Hematopoietic multipotent progenitor cell treated with erythropoietin and hydrocortisone succinate and interleukin-3 and kit ligand, for 4 days (in vitro differentiated cells): ENCODE measurements at regions not wholly inside any gene's neighbourhood (a gene's known extent, or its start where the extent isn't known, plus 50 kb on each side); places are given as distances from the start of the nearest gene placed in this dataset.
"Not testable (repeated sequence)": the region's sequence is repeated elsewhere in the genome, so short reads cannot be mapped to it uniquely, and the experiment has no call there.

Experiments used
- DNase-seq: peaks from one replicate; pipeline ENCODE4 v3.0.0-alpha.2; 2015

DNA sequence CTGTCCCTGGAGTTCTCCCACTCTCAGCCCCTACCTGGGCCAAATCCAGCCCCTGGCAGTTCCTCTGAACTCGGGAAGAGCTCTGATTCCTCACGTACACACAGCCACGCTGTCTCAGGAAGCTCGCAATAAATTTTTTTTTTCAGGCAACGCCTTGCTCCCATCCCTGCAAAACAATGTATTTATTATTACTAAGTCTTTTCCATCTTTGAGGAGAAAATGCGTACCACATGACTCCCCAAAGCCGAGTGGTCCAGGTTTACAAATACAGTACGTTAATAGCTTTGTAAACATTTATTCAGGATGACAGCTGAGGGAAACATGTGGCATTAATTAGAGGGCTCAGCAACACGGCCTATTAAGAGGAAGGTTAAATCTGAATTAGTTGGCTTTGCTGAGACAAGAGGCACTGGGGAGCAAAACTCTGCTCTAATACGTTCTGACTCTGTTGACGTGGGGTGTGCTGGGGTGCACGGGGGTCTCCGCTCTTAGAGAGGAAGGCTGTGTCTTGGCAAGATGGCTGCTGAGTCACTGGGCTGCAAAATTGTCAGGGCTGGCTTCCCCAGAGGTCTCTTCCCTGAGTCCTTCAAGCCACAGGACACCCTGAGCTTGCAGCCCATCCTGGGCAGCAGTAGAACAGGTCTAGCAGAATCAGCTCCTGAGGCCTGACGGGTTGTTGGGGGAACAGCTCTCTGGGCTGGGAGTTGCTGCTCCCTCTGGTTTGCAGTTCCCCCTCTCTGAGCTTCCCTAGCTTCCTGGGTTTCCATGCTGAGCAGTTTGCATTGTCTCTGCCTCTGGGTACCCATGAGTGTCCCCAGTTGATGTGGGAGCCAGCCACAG is 185.2 kb upstream of the TBX3 start:
- DNase-seq = no peak

DNA sequence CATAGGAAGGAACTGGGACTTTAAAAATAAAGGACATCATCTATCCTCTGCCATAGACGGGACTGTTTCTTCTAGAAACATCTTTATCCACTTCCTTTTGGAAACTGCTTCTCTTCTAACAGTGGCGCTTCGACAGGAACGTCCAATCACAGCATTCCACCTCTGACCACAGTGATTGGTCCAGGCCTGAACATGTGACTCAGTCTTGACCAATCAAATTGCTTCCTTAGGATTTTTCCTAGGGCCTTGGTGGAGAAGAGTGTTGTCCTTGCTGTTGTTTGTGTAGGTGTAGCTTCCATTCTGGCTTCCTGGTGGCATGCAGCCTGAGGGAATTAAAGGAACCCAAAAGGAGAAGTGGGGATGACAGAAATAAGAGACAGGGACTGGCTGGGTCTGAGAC is 182.4 kb upstream of the TBX3 start:
- no peak for DNase-seq

DNA sequence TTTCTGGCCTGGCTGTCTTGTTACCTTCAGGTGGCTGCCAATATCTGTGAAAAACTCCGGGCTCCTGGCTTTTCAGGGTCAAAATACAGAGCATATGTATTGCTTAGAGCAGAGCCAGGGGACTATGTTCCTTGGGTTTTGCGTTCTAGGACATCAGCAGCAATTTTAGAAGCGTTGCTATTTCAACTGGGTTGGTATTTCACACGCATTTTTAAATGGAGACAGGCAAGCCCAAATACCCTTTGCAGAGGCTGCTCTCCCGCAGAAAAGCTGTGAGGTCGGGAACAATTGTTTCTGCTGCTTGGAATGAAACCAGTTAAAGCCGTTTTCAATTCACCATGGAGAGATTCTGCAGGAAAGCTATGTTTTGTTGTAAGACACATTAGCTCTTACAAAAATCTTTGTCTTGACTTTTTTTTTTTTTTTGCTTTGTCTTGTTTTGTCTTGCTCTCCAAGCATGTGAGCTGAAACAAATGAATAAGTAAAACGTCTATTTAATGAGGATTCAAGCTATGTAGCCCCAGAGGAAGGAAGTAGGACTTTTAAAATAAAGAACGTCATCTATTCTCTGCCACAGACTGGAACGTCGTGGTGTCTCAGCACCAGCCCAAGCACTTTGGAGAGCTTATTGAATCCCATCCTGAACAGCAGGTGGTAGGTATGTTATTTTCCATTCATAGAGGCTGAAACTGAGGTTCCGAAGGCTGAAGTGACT is 181.0 kb upstream of the TBX3 start:
- no peak for DNase-seq

DNA sequence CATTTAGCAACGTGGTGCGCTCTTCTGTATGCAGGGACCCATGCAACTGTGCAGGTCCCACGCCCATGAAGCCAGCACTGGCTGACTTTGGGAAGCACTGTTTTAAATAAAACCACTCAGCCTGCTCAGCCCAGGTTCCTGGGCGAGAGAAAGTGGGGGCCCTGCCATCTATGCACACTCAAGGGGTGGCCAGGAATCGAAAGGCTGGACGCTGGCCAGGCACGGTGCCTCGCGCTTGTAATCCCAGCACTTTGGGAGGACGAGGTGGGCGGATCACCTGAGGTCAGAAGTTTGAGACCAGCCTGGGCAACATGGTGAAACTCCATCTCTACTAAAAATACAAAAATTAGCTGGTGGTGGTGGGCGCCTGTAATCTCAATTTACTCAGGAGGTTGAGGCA is 179.9 kb upstream of the TBX3 start:
- no peak for DNase-seq

DNA sequence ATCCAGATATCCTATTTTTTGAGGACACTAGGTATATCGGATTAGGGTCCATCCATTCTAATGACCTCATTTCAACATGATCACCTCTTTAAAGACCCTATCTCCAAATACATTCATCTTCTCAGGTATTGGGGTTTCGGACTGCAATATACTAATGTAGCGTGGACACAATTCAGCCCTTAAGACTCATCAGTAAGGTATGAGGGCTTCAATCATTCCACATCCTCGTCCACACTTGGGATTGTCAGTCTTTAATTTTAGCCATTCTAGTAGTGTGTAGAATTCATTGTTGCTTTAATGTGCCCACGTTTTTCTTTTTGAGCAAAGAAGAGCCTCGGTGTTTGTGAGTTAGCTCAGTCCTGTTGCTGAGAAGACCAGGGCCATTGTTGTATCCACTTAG is 177.0 kb upstream of the TBX3 start:
- DNase-seq = no peak

GRCh38 chr12:114858388-114859146 is 174.6 kb upstream of the TBX3 start:
- no peak for DNase-seq

DNA sequence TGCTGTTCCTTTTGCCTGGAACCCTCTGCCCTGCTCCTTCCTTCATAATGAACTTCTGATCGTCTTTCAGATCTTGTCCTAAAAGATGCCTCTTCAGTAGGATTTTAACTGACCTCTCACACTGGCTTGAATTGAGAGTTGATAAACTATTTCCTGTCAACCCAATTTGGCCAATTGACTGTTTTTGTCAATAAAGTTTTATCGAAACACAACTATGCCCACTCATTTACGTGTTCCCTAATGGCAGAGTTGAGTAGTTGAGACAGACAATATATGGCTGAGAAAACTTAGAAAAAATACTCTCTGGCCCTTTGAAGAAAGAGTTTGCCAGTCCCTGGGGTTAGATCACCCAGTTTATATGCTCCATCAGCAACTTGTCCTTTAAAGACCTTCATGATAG is 171.7 kb upstream of the TBX3 start:
- DNase-seq = no peak

GRCh38 chr12:114852976-114853529 is 169.1 kb upstream of the TBX3 start:
- no peak for DNase-seq

DNA sequence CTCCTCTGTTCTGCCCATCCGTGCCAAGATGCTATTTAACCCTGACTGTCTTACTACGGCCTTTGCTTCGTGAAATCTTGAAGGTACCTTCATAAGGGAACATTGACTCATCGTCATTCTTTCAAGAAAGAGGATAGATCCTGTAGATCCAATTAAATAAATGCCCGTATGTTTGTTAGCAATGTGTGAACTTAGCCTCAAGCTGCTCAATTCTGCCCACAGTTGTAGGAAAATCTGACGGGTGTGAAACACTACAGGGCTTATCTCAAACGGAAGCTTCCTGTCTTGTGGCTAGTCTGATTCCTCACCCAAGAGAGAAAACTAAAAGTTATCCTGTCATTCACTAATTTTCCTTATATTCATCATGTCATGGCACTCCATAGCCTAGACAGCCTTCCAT is 168.0 kb upstream of the TBX3 start:
- peak; percentile 0 for DNase-seq

DNA sequence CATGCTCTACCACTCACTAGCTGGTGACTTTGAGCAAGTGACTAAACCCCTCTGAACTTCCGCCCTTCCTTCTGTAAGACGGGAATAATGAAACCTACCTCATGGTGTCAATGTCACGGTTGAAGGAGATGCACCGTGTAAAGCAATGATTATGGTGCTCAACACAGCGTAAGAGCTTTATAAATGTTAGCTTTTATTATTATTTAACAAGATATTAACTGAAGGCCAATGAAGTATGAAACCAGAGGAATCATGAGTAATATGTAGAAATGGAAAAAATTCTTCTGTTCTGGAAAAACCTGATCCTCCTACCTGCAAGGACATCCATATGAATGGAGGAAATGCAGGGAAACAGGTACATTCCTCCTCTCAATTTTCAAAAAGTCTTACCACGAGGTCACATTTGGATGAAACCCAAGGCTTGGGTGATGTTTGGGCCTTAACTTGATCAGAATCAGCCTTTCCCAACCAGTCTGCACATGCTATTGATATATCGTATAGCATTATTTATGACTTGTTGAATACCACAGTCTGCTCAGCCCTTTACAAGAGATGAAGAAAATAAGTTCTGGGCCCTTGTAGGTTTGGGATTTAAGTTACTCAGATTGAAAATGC is 166.8 kb upstream of the TBX3 start:
- DNase-seq = no peak

GRCh38 chr12:114848666-114849065 is 164.7 kb upstream of the TBX3 start:
- DNase-seq = no peak

DNA sequence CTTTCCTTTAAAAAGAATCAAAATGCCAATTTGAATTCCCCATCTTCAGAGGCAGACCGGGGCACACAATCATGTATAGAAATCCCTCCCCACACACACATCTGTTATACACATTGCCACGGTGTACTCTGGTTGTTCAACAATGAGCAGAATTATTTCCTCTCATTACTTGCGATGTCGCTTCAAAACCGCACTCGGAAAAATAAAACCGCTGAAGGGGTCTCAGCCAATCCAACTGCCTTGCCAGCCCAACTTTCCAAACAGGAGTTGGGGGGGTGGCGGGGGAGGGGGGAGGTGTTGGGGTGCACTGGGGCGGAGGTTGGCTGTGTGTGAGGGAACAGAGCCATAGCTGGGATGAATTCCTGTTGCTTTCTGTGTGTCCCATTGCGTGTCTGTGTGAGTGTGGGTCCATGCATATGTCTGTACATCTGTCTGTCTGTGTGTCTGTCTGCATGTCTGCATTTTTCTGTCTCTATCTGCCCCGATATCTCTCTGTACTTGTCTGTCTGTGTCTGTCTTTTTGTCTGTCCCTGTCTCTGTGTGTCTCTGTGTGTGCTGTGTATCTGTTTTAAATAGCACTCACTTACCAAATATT is 163.6 kb upstream of the TBX3 start:
- DNase-seq = no peak

DNA sequence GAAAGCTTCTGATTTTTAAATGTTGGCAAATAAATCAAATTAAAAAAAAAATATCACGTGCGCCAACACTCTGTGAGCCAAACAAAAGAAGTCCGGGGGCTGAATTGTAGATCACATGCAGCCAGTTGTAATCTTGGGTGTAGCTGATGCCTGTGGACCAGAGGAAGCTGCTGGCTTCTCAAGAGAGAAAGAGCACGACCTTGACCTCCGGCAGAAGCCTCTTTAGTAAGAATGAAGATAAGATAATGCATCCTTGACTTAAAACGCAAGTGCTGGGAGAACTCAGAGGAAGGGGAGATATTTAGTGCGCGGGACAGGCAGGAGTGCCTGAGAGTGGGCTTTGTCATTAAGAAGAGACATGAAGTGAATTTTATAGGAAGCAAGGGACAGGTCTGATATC is 162.8 kb upstream of the TBX3 start:
- DNase-seq = no peak

DNA sequence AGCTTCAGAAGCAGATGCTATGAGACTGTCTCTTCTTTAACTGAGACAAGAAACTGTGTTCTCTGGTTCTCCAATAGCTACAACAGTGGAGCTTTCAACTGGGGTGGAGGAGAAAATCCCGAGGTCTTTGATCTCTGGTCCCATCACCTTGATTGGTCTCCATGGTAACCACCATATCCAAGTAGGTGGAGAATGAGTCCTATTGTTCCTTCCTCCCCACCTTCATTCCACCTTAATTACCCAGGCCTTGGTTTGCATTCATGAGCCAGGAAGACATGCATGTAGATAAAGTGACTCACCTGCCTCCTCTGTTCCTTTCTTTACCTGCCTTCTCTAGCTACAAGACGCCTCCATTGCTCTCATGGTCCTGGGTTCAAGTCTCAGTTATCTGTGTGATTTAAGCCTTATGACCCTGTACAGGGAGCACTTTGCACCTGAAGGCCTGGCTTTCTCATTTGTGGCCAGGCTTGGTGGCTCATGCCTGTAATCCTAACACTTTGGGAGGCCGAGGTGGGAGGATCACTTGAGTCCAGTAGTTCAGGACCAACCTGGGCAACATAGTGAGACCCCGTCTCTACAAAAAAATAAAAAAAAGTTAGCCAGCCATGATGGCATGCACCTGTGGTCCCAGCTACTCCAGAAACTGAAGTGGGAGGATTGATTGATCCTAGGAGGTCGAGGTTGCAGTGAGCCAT is 157.7 kb upstream of the TBX3 start:
- no peak for DNase-seq

DNA sequence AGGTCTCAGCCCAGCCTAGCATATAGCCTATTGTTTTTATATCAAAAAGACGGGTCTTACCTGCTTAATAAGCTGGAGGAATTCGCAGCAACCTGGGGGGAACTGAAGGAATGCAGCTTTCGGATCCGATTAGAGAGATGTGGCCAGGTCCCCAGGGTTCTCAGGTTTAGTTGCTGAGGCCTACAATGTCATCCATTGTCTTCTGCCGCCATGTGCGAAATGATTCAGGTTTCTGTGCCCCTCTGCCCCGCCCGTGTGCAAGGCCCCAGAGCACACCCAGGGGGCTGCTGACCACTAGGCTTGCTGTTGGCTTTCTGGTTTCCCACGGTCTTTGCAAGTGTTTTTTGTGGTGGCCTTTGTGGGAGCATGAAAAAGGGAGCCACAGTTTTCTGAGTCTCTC is 154.5 kb upstream of the TBX3 start:
- DNase-seq = no peak

DNA sequence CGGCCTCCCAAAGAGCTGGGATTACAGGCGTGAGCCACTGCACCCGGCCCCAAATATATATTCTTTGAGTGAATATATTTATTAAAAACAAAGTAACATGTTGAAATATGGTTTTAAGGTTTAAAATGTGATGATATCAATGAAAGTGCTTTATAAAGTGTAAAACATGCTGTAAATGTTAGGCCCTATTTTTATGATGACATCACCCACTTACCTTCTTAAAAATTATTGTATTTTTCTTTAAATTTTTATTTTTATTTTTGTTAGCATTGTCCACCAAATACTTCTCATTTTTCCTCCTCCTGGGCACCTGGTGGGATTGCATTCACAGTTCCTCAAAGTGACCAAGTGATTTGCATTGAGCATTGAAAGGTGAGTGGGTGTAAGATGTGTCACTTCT is 152.6 kb upstream of the TBX3 start:
- no peak for DNase-seq

DNA sequence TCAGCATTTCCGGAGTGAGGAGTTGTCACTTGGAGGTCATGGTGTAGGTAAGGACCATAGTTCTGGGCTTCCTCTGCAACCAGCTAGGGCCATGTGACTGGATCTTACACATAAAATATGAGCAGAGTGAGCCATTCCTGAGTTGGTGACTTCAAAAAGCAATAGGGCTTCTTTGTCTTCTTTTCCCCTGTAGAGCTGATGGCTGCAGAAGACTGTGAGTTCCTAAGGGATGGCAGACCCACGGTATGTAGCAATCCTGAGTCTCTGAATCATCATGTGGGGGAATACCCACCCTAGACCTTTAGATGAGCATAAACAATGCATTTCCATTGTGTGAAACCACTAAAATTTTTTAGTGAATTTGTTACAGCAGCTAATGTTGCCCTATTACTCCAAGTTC is 151.1 kb upstream of the TBX3 start:
- DNase-seq = no peak

DNA sequence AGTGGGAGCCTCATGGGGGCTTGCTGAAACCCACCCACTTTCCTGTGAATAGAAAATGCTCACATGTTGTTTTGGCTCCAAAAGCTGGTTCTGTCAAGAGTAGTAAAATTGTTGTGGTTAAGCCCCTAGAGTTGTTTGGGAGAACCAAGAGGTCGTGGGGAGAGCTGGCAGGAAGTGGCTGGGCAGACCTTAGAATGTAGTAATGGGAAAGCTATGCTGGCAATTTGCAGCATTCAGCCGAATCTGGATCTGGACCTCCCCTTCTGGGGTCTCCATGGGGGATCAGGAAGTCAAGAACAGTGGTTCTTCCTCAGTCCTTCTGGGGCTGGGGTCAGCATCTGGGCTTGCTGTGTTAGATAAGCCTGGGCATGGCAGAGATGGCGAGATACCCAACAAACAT is 150.6 kb upstream of the TBX3 start:
- DNase-seq = no peak

- DNase-seq = no peak
Observed at GRCh38 chr12:114829833-114830232, 145.9 kb upstream of the TBX3 start.

GRCh38 chr12:114829244-114829643 is 145.3 kb upstream of the TBX3 start:
- DNase-seq = not testable (repeated sequence)

- DNase-seq = no peak
Observed at GRCh38 chr12:114827461-114827860, 143.5 kb upstream of the TBX3 start.

DNA sequence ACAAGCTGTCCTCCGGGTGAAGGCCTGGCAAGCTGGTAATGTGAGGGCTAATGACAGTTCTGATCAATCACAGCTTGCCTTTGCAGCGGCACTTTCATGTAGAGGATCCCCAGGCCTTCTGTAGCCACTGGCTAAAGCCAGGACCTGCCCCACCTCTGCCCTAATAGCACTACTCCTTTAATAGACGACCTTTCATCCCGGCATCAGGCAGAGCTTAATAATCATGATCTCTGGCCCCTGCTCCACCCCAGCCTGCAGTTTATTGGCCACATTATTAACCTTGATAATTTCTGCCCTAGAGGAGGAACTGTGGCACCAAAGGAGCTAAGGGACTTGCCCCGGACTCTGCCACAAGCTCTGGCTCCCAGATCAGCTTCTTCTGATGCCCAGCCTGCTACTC is 142.3 kb upstream of the TBX3 start:
- no peak for DNase-seq
